H9 (cell line): ENCODE measurements at regions not wholly inside any gene's neighbourhood (a gene's known extent, or its start where the extent isn't known, plus 50 kb on each side); places are given as distances from the start of the nearest gene placed in this dataset.

Source experiments
- DNase-seq: peaks from one replicate; pipeline ENCODE4 v3.0.0-alpha.2; 2017
- H2AFZ ChIP-seq: one replicate; pipeline ENCODE4 v1.6.1; 2013; ENCODE audit warnings: mild to moderate bottlenecking, low read length, control low read depth, moderate library complexity
- H2AK5ac ChIP-seq: 2 replicates; pipeline ENCODE4 v1.6.1; 2013; ENCODE audit warnings: low read length, control low read depth, mixed read lengths; ENCODE audit not compliant: insufficient read length
- H2BK120ac ChIP-seq: one replicate; pipeline ENCODE4 v1.6.1; 2013; ENCODE audit warnings: low read depth, mild to moderate bottlenecking, low read length, control low read depth, inconsistent platforms; ENCODE audit not compliant: poor library complexity, severe bottlenecking
- H2BK12ac ChIP-seq: 2 replicates; pipeline ENCODE4 v1.6.1; 2013; ENCODE audit warnings: low read length, control low read depth, mixed read lengths, low read depth; ENCODE audit not compliant: insufficient read length
- H2BK15ac ChIP-seq: 2 replicates; pipeline ENCODE4 v1.6.1; 2013; ENCODE audit warnings: low read depth, low read length, control low read depth
- H2BK20ac ChIP-seq: one replicate; pipeline ENCODE4 v1.6.1; 2013; ENCODE audit warnings: low read depth, mild to moderate bottlenecking, low read length, control low read depth, inconsistent platforms; ENCODE audit not compliant: poor library complexity, severe bottlenecking
- H2BK5ac ChIP-seq: 2 replicates; pipeline ENCODE4 v1.6.1; 2013; ENCODE audit warnings: low read length, control low read depth, mixed read lengths; ENCODE audit not compliant: insufficient read length
- H3K14ac ChIP-seq: 2 replicates; pipeline ENCODE4 v1.6.1; 2013; ENCODE audit warnings: low read length, control low read depth; ENCODE audit not compliant: insufficient read depth
- H3K18ac ChIP-seq: 2 replicates; pipeline ENCODE4 v1.6.1; 2013; ENCODE audit warnings: low read depth, mild to moderate bottlenecking, mixed read lengths, low read length, control low read depth; ENCODE audit not compliant: insufficient read length
- H3K23ac ChIP-seq: 2 replicates; pipeline ENCODE4 v1.6.1; 2013; ENCODE audit warnings: low read length, control low read depth, mixed read lengths, low read depth; ENCODE audit not compliant: insufficient read length
- H3K23me2 ChIP-seq: 2 replicates; pipeline ENCODE4 v1.6.1; 2013; ENCODE audit warnings: low read depth, mild to moderate bottlenecking, mixed read lengths, low read length, control low read depth; ENCODE audit not compliant: insufficient read length, poor library complexity, severe bottlenecking
- H3K27ac ChIP-seq: 2 replicates; pipeline ENCODE4 v1.5.1; 2013; ENCODE audit warnings: low read length, control low read depth, mixed read lengths, low read depth; ENCODE audit not compliant: insufficient read length
- H3K27me3 ChIP-seq: 2 replicates; pipeline ENCODE4 v1.6.1; 2013; ENCODE audit warnings: low read length, control low read depth, inconsistent platforms; ENCODE audit not compliant: insufficient read depth
- H3K4ac ChIP-seq: 2 replicates; pipeline ENCODE4 v1.6.1; 2013; ENCODE audit warnings: low read depth, mild to moderate bottlenecking, control low read depth, inconsistent platforms, low read length, moderate library complexity
- H3K4me1 ChIP-seq: 2 replicates; pipeline ENCODE4 v1.6.1; 2013; ENCODE audit warnings: low read length, control low read depth, inconsistent platforms; ENCODE audit not compliant: insufficient read depth
- H3K4me2 ChIP-seq: 2 replicates; pipeline ENCODE4 v1.6.1; 2013; ENCODE audit warnings: low read length, control low read depth, mixed read lengths; ENCODE audit not compliant: insufficient read length, insufficient read depth
- H3K56ac ChIP-seq: 2 replicates; pipeline ENCODE4 v1.6.1; 2013; ENCODE audit warnings: low read depth, mild to moderate bottlenecking, mixed read lengths, low read length, control low read depth; ENCODE audit not compliant: insufficient read length
- H3K79me1 ChIP-seq: 2 replicates; pipeline ENCODE4 v1.6.1; 2013; ENCODE audit warnings: low read depth, mild to moderate bottlenecking, moderate library complexity, low read length, control low read depth, inconsistent platforms; ENCODE audit not compliant: insufficient read depth, poor library complexity, severe bottlenecking
- H3K79me2 ChIP-seq: 2 replicates; pipeline ENCODE4 v1.6.1; 2013; ENCODE audit warnings: low read length, control low read depth, inconsistent platforms; ENCODE audit not compliant: insufficient read depth
- H3K9ac ChIP-seq: 2 replicates; pipeline ENCODE4 v1.6.1; 2013; ENCODE audit warnings: low read length, control low read depth, mixed read lengths; ENCODE audit not compliant: insufficient read length; ENCODE audit errors: extremely low read depth
- H3K9me3 ChIP-seq: one replicate; pipeline ENCODE4 v1.6.1; 2013; ENCODE audit warnings: low read depth, low read length, inconsistent platforms; ENCODE audit not compliant: control insufficient read depth
- H3T11ph ChIP-seq: one replicate; pipeline ENCODE4 v1.6.1; 2013; ENCODE audit warnings: mild to moderate bottlenecking, low read length, control low read depth, inconsistent platforms
- H4K20me1 ChIP-seq: one replicate; pipeline ENCODE4 v1.6.1; 2013; ENCODE audit not compliant: control insufficient read depth, insufficient read length, insufficient read depth
- H4K5ac ChIP-seq: 2 replicates; pipeline ENCODE4 v1.6.1; 2013; ENCODE audit warnings: low read depth, mild to moderate bottlenecking, mixed read lengths, low read length, control low read depth; ENCODE audit not compliant: insufficient read length
- H4K8ac ChIP-seq: replicated peaks from 2 replicates; pipeline ENCODE4 v1.6.1; 2013; ENCODE audit warnings: low read length, control low read depth, mixed read lengths, low read depth; ENCODE audit not compliant: insufficient read length
- H4K91ac ChIP-seq: 2 replicates; pipeline ENCODE4 v1.6.1; 2013; ENCODE audit warnings: low read depth, mild to moderate bottlenecking, moderate library complexity, mixed read lengths, low read length, control low read depth; ENCODE audit not compliant: insufficient read length
- H3K27ac Mint-ChIP-seq, 3 experiments: 2 replicates in 2 of 3; 3 replicates in 1 of 3; pipeline ENCODE4 v1.8.0; 2020 to 2021; ENCODE audit warnings: mixed read lengths in 3 of 3, mild to moderate bottlenecking in 1 of 3, moderate library complexity in 1 of 3
- H3K27me3 Mint-ChIP-seq: 2 replicates; pipeline ENCODE4 v1.8.0; 2021; ENCODE audit warnings: low read depth, mild to moderate bottlenecking, moderate library complexity, mixed read lengths
- H3K36me3 Mint-ChIP-seq, 3 experiments: 2 replicates in 2 of 3; 3 replicates in 1 of 3; pipeline ENCODE4 v1.8.0; 2020 to 2021; ENCODE audit warnings: low read depth in 3 of 3, mixed read lengths in 3 of 3; ENCODE audit not compliant: insufficient read depth in 1 of 3
- H3K4me1 Mint-ChIP-seq, 2 experiments: 2 replicates each; pipeline ENCODE4 v1.8.0; 2020; ENCODE audit warnings: mixed read lengths in 2 of 2
- H3K4me3 Mint-ChIP-seq, 2 experiments: 2 replicates in 1 of 2; 3 replicates in 1 of 2; pipeline ENCODE4 v1.8.0; 2020 to 2021; ENCODE audit warnings: mild to moderate bottlenecking in 2 of 2, mixed read lengths in 2 of 2, moderate library complexity in 1 of 2
- H3K9me3 Mint-ChIP-seq, 2 experiments: 2 replicates in 1 of 2; 3 replicates in 1 of 2; pipeline ENCODE4 v1.8.0; 2020; ENCODE audit warnings: mild to moderate bottlenecking in 2 of 2, mixed read lengths in 2 of 2, moderate library complexity in 1 of 2
- WGBS: extraction: QIAGEN DNeasy Blood & Tissue Kit; methylation state at CpG from one replicate; pipeline ENCODE4 v1.1.7; 2013; ENCODE audit warnings: missing lambda C conversion rate, low lambda C conversion rate, mixed read lengths; ENCODE audit not compliant: insufficient read length; ENCODE audit errors: extremely low coverage; 5-methylcytosine and 5-hydroxymethylcytosine counted together
- TF ChIP-seq, protein P1 (sequence below): fragments of 200-600 bp; sonication (generic); conservative IDR thresholded peaks from 3 replicates; pipeline ENCODE4 v1.8.0; 2021; ENCODE audit warnings: antibody characterized with exemption, mild to moderate bottlenecking

DNA sequence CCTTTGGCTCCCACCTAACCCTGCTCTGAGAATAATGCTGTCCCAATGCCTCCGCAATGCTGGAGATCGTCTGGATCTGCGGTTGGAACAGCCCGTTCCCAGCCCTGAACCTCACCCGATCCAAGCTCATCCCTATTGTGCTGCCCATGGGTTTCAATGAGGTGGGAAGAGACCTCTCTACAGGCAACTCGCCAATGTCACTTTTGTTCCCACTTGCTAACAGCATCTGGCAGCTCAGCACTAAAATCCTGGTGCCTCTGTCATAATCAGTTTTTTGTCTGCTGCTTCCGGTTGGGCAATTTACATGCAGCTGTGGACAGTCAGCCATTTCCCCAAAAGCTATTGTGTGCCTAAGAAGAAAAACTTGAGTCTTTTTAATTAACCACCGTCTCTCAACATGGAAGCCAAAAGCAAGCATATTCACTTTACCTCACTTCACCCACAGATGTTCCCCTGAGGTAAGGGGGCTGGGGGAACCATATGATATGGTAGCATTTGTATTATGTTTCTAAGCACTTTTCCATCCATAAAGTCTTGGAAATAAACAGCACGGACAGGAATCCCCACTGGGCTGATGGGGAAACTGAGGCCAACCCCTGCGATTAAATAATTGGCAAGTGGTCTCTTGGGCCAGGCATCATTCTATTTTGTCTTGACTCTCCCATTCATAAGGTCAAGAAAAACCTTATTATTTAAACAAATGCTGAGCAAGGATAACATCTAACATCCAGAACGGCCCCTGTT, 159.2 kb upstream of the CDH5 start:
- WGBS = no CpG with 5 or more reads among the region's 11 CpGs
- TF ChIP-seq, protein P1, sequence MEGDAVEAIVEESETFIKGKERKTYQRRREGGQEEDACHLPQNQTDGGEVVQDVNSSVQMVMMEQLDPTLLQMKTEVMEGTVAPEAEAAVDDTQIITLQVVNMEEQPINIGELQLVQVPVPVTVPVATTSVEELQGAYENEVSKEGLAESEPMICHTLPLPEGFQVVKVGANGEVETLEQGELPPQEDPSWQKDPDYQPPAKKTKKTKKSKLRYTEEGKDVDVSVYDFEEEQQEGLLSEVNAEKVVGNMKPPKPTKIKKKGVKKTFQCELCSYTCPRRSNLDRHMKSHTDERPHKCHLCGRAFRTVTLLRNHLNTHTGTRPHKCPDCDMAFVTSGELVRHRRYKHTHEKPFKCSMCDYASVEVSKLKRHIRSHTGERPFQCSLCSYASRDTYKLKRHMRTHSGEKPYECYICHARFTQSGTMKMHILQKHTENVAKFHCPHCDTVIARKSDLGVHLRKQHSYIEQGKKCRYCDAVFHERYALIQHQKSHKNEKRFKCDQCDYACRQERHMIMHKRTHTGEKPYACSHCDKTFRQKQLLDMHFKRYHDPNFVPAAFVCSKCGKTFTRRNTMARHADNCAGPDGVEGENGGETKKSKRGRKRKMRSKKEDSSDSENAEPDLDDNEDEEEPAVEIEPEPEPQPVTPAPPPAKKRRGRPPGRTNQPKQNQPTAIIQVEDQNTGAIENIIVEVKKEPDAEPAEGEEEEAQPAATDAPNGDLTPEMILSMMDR = no peak
- Mint-ChIP-seq H3K9me3 (peaks cover 0 to 2% of the 10 kb centered on the region in 2 experiments; a peak in 2 of 5 replicates), H3K4me1 (peaks cover 14 to 16% of the 10 kb centered on the region in 2 experiments), H3K27me3 (peaks cover 1% of the 10 kb centered on the region; the same call in 1 of the 2 replicates), H3K4me3 (no peak overlapping the region), H3K27ac (no peak overlapping the region), H3K36me3 (no peaks in the 10 kb centered on the region; a peak in 1 of 7 replicates)
- Histone ChIP-seq H2BK15ac (no peak overlapping the region), H3K4ac (no peak overlapping the region), H3K14ac (no peak overlapping the region), H3K23ac (no peak overlapping the region), H4K8ac (no peak overlapping the region), H3K23me2 (no peaks in the 10 kb centered on the region), H4K5ac (no peak overlapping the region), H3K9ac (no peak overlapping the region), H3T11ph (no peak overlapping the region), H3K18ac (no peak overlapping the region), H4K91ac (no peak overlapping the region), H4K20me1 (no peaks in the 10 kb centered on the region), H3K56ac (no peak overlapping the region), H2BK120ac (no peak overlapping the region), H2AK5ac (no peak overlapping the region), H3K4me2 (no peak overlapping the region), H3K79me2 (no peaks in the 10 kb centered on the region), H2AFZ (no peak overlapping the region), H3K27ac (no peak overlapping the region), H3K9me3 (no peaks in the 10 kb centered on the region), H2BK5ac (no peak overlapping the region), H3K4me1 (no peaks in the 10 kb centered on the region; the same call in 1 of the 2 replicates), H2BK12ac (no peak overlapping the region), H3K27me3 (no peaks in the 10 kb centered on the region), H2BK20ac (no peak overlapping the region), H3K79me1 (no peaks in the 10 kb centered on the region)
- no peak for DNase-seq
